ENCODE measurements at regions not wholly inside any gene's neighbourhood (a gene's known extent, or its start where the extent isn't known, plus 50 kb on each side); places are given as distances from the start of the nearest gene placed in this dataset.

- no peaks in the 10 kb centered on the region for H3K36me3 Mint-ChIP-seq
- no peak for TF ChIP-seq CTCF (IDR thresholded peaks at IDR 0.05; ENCODE audit: unreplicated experiment)
- no peaks in the 10 kb centered on the region for H3K9me3 Mint-ChIP-seq
- DNase-seq (ENCODE audit: low spot score in 2 of 2, unreplicated experiment in 2 of 2): no peak
- no peak overlapping the region for H3K4me3 Mint-ChIP-seq
- peak overlapping the region; percentile 6 for H3K27ac Mint-ChIP-seq
- no peaks in the 10 kb centered on the region for H3K27me3 Mint-ChIP-seq (ENCODE audit: low read depth)
- H3K4me1 Mint-ChIP-seq: peaks cover 8% of the 10 kb centered on the region
These were observed 129.7 kb downstream of the PLG start for GRCh38 chr6:160831739-160832138.

GRCh38 chr6:160832422-160832821 lies 130.4 kb downstream of the PLG start:
- H3K9me3 Mint-ChIP-seq: no peaks in the 10 kb centered on the region
- H3K27ac Mint-ChIP-seq: no peak overlapping the region
- DNase-seq (ENCODE audit: low spot score in 2 of 2, unreplicated experiment in 2 of 2): no peak
- no peak for TF ChIP-seq CTCF (IDR thresholded peaks at IDR 0.05; ENCODE audit: unreplicated experiment)
- peaks cover 8% of the 10 kb centered on the region for H3K4me1 Mint-ChIP-seq
- H3K4me3 Mint-ChIP-seq: no peak overlapping the region
- H3K27me3 Mint-ChIP-seq (ENCODE audit: low read depth): no peaks in the 10 kb centered on the region
- H3K36me3 Mint-ChIP-seq: no peaks in the 10 kb centered on the region

- DNase-seq (ENCODE audit: low spot score in 2 of 2, unreplicated experiment in 2 of 2): no peak
- Mint-ChIP-seq H3K36me3 (no peaks in the 10 kb centered on the region), H3K4me1 (no peaks in the 10 kb centered on the region), H3K27ac (no peak overlapping the region), H3K4me3 (no peak overlapping the region), H3K27me3 (ENCODE audit: low read depth) (no peaks in the 10 kb centered on the region), H3K9me3 (no peaks in the 10 kb centered on the region)
- no peak for TF ChIP-seq CTCF (IDR thresholded peaks at IDR 0.05; ENCODE audit: unreplicated experiment)
These were observed 135.1 kb downstream of the PLG start for GRCh38 chr6:160837146-160837545.

GRCh38 chr6:160851031-160851430 lies 140.5 kb upstream of the MAP3K4 start:
- H3K4me3 Mint-ChIP-seq: no peak overlapping the region
- no peak overlapping the region for H3K27ac Mint-ChIP-seq
- H3K4me1 Mint-ChIP-seq: no peaks in the 10 kb centered on the region

GRCh38 chr6:160853946-160854345 lies 137.6 kb upstream of the MAP3K4 start:
- no peak overlapping the region for H3K27ac Mint-ChIP-seq
- DNase-seq (ENCODE audit: low spot score in 2 of 2, unreplicated experiment in 2 of 2): no peak
- H3K36me3 Mint-ChIP-seq: no peaks in the 10 kb centered on the region
- H3K4me3 Mint-ChIP-seq: no peak overlapping the region
- no peaks in the 10 kb centered on the region for H3K9me3 Mint-ChIP-seq
- no peaks in the 10 kb centered on the region for H3K27me3 Mint-ChIP-seq (ENCODE audit: low read depth)
- no peak for TF ChIP-seq CTCF (IDR thresholded peaks at IDR 0.05; ENCODE audit: unreplicated experiment)
- no peaks in the 10 kb centered on the region for H3K4me1 Mint-ChIP-seq

More at GRCh38 chr6:160851031-160851430, 140.5 kb upstream of the MAP3K4 start:
- no peaks in the 10 kb centered on the region for H3K9me3 Mint-ChIP-seq
- H3K36me3 Mint-ChIP-seq: no peaks in the 10 kb centered on the region
- TF ChIP-seq CTCF (IDR thresholded peaks at IDR 0.05; ENCODE audit: unreplicated experiment): no peak
- no peak for DNase-seq (ENCODE audit: low spot score in 2 of 2, unreplicated experiment in 2 of 2)
- H3K27me3 Mint-ChIP-seq (ENCODE audit: low read depth): no peaks in the 10 kb centered on the region

GRCh38 chr6:160858886-160859285 lies 132.7 kb upstream of the MAP3K4 start:
- TF ChIP-seq CTCF (IDR thresholded peaks at IDR 0.05; ENCODE audit: unreplicated experiment): no peak
- no peak for DNase-seq (ENCODE audit: low spot score in 2 of 2, unreplicated experiment in 2 of 2)
- no peaks in the 10 kb centered on the region for H3K4me1 Mint-ChIP-seq
- no peaks in the 10 kb centered on the region for H3K27me3 Mint-ChIP-seq (ENCODE audit: low read depth)
- H3K27ac Mint-ChIP-seq: no peak overlapping the region
- no peaks in the 10 kb centered on the region for H3K9me3 Mint-ChIP-seq
- H3K4me3 Mint-ChIP-seq: no peak overlapping the region
- no peaks in the 10 kb centered on the region for H3K36me3 Mint-ChIP-seq

Data from mesothelial cell of epicardium (in vitro differentiated cells).